ENCODE measurements at regions not wholly inside any gene's neighbourhood (a gene's known extent, or its start where the extent isn't known, plus 50 kb on each side); places are given as distances from the start of the nearest gene placed in this dataset.

DNA sequence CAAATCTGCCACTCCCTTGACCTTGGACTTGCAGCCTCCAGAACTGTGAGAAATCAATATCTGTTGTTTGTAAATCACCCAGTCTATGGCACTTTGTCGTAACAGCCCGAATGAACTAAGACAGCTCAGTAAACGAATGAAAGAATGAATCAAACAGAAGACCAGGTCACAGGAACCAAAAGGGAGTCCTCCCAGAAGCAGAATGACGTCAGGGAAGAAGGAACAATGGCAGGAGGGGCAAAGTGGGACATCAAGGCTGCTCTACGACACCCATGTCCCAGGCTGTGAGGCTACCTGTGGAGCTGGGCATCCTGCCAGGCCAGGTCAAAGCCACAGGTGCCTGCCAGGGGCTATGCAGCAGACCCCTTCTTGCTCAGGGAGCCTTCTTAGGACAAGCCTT lies 267.2 kb upstream of the PFKP start:
- H3K4me3 ChIP-seq, result no peak overlapping the region
- no peak for DNase-seq
- H3K4me1 ChIP-seq, result no peaks in the 10 kb centered on the region
- H3K27me3 ChIP-seq, result no peaks in the 10 kb centered on the region
- H3K36me3 ChIP-seq, result no peaks in the 10 kb centered on the region
- peaks cover 0 to 8% (median 0%) of the 10 kb centered on the region in 4 donors for H3K9me3 ChIP-seq
- no peak for TF ChIP-seq POLR2A (IDR thresholded peaks at IDR 0.05)
- TF ChIP-seq, protein P1, sequence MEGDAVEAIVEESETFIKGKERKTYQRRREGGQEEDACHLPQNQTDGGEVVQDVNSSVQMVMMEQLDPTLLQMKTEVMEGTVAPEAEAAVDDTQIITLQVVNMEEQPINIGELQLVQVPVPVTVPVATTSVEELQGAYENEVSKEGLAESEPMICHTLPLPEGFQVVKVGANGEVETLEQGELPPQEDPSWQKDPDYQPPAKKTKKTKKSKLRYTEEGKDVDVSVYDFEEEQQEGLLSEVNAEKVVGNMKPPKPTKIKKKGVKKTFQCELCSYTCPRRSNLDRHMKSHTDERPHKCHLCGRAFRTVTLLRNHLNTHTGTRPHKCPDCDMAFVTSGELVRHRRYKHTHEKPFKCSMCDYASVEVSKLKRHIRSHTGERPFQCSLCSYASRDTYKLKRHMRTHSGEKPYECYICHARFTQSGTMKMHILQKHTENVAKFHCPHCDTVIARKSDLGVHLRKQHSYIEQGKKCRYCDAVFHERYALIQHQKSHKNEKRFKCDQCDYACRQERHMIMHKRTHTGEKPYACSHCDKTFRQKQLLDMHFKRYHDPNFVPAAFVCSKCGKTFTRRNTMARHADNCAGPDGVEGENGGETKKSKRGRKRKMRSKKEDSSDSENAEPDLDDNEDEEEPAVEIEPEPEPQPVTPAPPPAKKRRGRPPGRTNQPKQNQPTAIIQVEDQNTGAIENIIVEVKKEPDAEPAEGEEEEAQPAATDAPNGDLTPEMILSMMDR (IDR thresholded peaks at IDR 0.05), result no peak
- H3K27ac ChIP-seq, result no peak overlapping the region

DNA sequence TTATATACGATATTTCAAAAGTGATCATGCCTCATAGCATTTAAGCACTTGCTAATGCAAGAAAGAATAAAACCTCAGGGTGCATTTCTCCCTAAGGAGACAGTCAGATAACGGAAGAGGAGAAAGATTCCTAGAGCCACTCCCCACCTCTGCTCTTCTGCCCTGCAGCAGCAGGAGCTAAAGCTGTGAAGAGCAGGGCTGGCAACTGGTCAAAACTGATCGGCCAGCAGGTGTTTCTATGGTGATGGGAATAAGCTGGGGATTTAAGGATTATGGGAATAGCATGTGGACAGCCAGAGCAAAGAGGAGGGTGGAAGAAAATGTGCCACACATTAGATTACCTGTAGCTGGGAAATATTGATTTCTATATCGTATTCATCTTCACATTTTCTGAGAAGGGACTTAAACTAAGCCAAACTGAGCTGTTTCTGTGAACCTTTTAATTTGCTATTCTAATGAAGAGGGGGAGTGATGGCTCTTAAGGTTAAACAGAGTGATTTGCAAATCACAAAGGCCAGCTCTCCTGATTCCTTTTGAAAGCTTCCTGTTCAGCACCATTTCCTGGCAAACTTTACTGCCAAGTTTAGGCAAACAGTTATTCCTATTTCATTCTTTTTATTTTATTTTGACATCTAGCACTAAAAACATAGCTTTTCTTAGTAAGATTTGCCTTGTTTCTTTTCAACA lies 268.9 kb upstream of the PFKP start:
- Histone ChIP-seq H3K27ac (no peak overlapping the region), H3K4me3 (no peak overlapping the region), H3K27me3 (no peaks in the 10 kb centered on the region), H3K4me1 (no peaks in the 10 kb centered on the region), H3K36me3 (no peaks in the 10 kb centered on the region), H3K9me3 (peaks cover 0 to 8% (median 0%) of the 10 kb centered on the region in 4 donors)
- no peak for DNase-seq
- no peak for TF ChIP-seq POLR2A (IDR thresholded peaks at IDR 0.05)
- TF ChIP-seq, protein P1 (IDR thresholded peaks at IDR 0.05), result no peak

DNA sequence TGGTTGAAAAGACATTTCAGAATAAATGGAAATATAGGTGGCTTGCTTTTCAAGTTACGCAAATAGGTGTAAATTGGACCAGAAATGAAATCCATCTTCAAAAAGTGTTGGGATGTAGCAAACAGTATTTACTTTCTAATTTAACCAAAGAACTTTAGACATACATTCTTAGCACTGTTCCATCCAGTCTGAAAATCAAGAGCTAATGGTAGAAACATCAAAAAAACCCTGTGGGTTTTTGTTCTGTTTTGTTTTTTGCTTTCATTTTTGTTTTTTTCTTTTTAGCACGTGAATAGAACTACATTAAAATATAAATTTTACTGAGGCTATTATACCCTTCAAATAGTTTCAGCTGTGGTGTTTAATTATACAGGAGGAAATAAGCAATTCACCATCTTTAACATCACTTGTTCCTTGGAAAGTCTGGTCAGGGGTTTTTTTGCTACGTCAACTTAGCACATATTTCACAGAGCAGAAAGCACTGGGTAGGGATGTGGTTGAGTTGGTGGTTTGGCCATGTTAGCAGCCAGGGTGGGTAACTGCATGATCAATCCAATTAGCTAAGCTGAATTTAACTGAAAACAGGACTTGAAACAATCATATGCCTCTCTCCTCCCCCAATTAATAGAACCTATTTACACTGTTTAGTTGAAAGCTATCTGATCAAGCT lies 275.4 kb upstream of the PFKP start:
- DNase-seq, result no peak
- Histone ChIP-seq H3K36me3 (no peaks in the 10 kb centered on the region), H3K27ac (no peak overlapping the region), H3K4me3 (no peak overlapping the region), H3K27me3 (no peaks in the 10 kb centered on the region), H3K4me1 (no peaks in the 10 kb centered on the region), H3K9me3 (peaks cover 0 to 8% (median 0%) of the 10 kb centered on the region in 4 donors)
- TF ChIP-seq POLR2A (IDR thresholded peaks at IDR 0.05), result no peak
- TF ChIP-seq, protein P1 (IDR thresholded peaks at IDR 0.05), result no peak

DNA sequence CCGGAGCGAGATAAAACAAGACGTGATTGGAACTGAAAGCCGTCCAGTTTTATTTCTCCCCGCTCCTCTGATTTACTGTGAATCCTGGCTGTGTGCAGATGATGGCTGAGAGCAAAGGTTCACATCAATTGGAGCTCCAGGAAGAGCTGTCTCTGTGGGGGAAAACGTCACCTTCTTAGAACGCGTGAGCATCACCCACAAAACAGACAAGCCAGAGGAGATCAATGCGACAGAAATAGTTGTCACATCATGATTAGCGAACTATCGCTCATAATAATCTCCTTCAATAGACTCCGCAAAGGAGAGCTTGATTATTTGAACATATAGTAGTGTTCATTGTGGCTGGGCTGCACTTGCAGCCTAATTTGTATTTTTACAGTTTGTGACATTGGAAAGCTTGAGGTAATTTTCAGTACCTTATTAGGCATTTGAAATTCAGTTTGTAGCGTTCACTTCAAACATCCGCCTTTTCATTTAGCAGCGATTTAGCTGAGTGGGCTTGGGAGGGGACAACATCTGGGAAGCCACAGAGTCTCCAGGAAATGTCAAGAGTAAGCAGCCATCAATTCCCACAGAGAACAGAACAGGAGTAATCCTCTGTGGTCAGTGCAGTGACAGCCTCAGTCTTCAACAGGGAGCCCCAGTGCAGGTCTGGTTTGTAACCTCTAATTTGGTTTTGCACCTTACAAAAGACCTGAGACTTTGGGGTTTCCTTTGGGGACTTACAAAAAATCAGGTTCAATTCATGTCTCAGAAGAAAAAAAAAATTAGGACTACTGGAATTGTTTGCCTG lies 276.8 kb upstream of the PFKP start:
- DNase-seq, result no peak
- Histone ChIP-seq H3K4me3 (no peak overlapping the region), H3K27ac (no peak overlapping the region), H3K9me3 (peaks cover 0 to 3% (median 0%) of the 10 kb centered on the region in 4 donors), H3K36me3 (no peaks in the 10 kb centered on the region), H3K27me3 (no peaks in the 10 kb centered on the region), H3K4me1 (no peaks in the 10 kb centered on the region)
- no peak for TF ChIP-seq POLR2A (IDR thresholded peaks at IDR 0.05)

DNA sequence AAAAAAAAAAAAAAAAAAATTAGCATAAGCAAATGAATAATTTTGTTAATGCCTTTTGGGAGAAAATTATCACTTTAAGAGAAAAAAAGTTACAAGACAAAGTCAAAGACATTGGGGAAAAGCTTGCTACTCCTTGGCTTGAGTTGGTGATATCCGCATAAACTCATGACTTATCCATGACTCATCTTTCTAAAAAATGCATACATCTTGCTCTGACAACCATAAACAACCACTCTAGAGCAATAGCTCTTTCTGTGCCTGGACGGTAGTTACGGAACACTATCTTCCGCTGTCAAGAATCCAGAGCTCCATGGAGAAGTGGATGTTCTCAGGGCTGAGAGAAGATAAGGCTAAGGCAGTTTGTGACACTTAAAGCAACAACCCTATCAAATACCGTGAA lies 281.1 kb upstream of the PFKP start:
- no peak overlapping the region for H3K4me3 ChIP-seq
- no peaks in the 10 kb centered on the region for H3K4me1 ChIP-seq
- H3K27me3 ChIP-seq, result no peaks in the 10 kb centered on the region
- no peak for DNase-seq
- no peaks in the 10 kb centered on the region for H3K36me3 ChIP-seq
- no peak overlapping the region for H3K27ac ChIP-seq
- H3K9me3 ChIP-seq, result no peaks in the 10 kb centered on the region
- no peak for TF ChIP-seq POLR2A (IDR thresholded peaks at IDR 0.05)

DNA sequence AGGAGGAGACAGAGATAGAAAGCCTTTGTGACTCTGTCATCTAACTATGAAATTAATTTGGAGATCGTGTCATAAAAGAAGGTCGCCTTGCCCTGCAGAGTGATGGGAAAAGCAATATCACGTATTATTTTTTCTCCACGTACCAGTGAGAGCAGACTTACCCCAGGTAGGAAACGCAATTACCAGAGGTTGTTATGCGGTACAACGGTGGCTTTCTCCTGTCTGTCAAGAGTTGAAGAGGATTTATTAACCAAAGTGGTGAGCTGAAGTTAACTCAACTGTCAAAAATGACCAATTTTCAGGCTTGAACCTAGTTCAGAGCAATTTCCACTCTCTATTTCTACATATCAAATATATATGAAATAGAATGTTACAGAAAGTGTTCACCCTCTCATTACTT lies 282.6 kb upstream of the PFKP start:
- TF ChIP-seq, protein P1 (IDR thresholded peaks at IDR 0.05), result no peak
- TF ChIP-seq POLR2A (IDR thresholded peaks at IDR 0.05), result no peak

More for the DNA sequence above, 282.6 kb upstream of the PFKP start:
- no peaks in the 10 kb centered on the region for H3K36me3 ChIP-seq
- H3K9me3 ChIP-seq, result no peaks in the 10 kb centered on the region
- H3K27me3 ChIP-seq, result no peaks in the 10 kb centered on the region
- no peak for DNase-seq
- no peak overlapping the region for H3K4me3 ChIP-seq
- H3K4me1 ChIP-seq, result no peaks in the 10 kb centered on the region
- H3K27ac ChIP-seq, result no peak overlapping the region
